ENCODE measurements at regions not wholly inside any gene's neighbourhood (a gene's known extent, or its start where the extent isn't known, plus 50 kb on each side); places are given as distances from the start of the nearest gene placed in this dataset.

GRCh38 chrX:84710611-84711010, 208.4 kb upstream of the HDX start:
- TF ChIP-seq, protein P1, sequence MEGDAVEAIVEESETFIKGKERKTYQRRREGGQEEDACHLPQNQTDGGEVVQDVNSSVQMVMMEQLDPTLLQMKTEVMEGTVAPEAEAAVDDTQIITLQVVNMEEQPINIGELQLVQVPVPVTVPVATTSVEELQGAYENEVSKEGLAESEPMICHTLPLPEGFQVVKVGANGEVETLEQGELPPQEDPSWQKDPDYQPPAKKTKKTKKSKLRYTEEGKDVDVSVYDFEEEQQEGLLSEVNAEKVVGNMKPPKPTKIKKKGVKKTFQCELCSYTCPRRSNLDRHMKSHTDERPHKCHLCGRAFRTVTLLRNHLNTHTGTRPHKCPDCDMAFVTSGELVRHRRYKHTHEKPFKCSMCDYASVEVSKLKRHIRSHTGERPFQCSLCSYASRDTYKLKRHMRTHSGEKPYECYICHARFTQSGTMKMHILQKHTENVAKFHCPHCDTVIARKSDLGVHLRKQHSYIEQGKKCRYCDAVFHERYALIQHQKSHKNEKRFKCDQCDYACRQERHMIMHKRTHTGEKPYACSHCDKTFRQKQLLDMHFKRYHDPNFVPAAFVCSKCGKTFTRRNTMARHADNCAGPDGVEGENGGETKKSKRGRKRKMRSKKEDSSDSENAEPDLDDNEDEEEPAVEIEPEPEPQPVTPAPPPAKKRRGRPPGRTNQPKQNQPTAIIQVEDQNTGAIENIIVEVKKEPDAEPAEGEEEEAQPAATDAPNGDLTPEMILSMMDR (IDR thresholded peaks at IDR 0.05; ENCODE audit: low read length), result no peak
- no peak for TF ChIP-seq EZH2 (IDR thresholded peaks at IDR 0.05; ENCODE audit: borderline replicate concordance, low read length)

All from OCI-LY1 (cell line).